ENCODE measurements at regions not wholly inside any gene's neighbourhood (a gene's known extent, or its start where the extent isn't known, plus 50 kb on each side); places are given as distances from the start of the nearest gene placed in this dataset.

GRCh38 chr11:116110356-116110755 is 606.1 kb upstream of the CADM1 start:
- TF ChIP-seq CTCF (conservative IDR thresholded peaks at IDR 0.05 in 1 of 2, IDR thresholded peaks at IDR 0.05 in 1 of 2; ENCODE audit: extremely low read depth in 1 of 2, insufficient read depth in 1 of 2, low read depth in 1 of 2, low read length in 2 of 2) (no peak), EZH2 (IDR thresholded peaks at IDR 0.05; ENCODE audit: borderline replicate concordance, low read length) (no peak)

All from mammary epithelial cell (primary cell).